HG03460 (cell line): ENCODE measurements at regions not wholly inside any gene's neighbourhood (a gene's known extent, or its start where the extent isn't known, plus 50 kb on each side); places are given as distances from the start of the nearest gene placed in this dataset.

Experiments
- ATAC-seq: cut with Tn5 transposase; IDR thresholded peaks from one replicate; pipeline ENCODE4 v1.9.1; 2021; ENCODE audit not compliant: unreplicated experiment

GRCh38 chr15:94059013-94059587, 172.3 kb upstream of the MCTP2 start:
- ATAC-seq: no peak

GRCh38 chr15:94057305-94057704, 174.1 kb upstream of the MCTP2 start:
- no peak for ATAC-seq

- no peak for ATAC-seq
These were observed 175.0 kb upstream of the MCTP2 start for GRCh38 chr15:94056314-94056713.

GRCh38 chr15:94053626-94054025, 177.7 kb upstream of the MCTP2 start:
- ATAC-seq: no peak

GRCh38 chr15:94052711-94053110, 178.7 kb upstream of the MCTP2 start:
- ATAC-seq: no peak

GRCh38 chr15:94047566-94047965, 183.8 kb upstream of the MCTP2 start:
- no peak for ATAC-seq

- ATAC-seq: no peak
These were observed 189.0 kb upstream of the MCTP2 start for GRCh38 chr15:94042180-94042928.

GRCh38 chr15:94041746-94042145, 189.6 kb upstream of the MCTP2 start:
- ATAC-seq: no peak

GRCh38 chr15:94040541-94041248, 190.7 kb upstream of the MCTP2 start:
- ATAC-seq: no peak

- no peak for ATAC-seq
These were observed 195.2 kb upstream of the MCTP2 start for GRCh38 chr15:94036156-94036555.

- ATAC-seq: no peak
These were observed 197.7 kb upstream of the MCTP2 start for GRCh38 chr15:94033683-94034020.

- ATAC-seq: no peak
These were observed 198.2 kb upstream of the MCTP2 start for GRCh38 chr15:94033014-94033682.

- no peak for ATAC-seq
These were observed 198.8 kb upstream of the MCTP2 start for GRCh38 chr15:94032571-94032970.

- ATAC-seq: no peak
These were observed 200.3 kb upstream of the MCTP2 start for GRCh38 chr15:94031072-94031471.

GRCh38 chr15:94029495-94029894, 201.9 kb upstream of the MCTP2 start:
- ATAC-seq: no peak

GRCh38 chr15:94028809-94029208, 202.6 kb upstream of the MCTP2 start:
- no peak for ATAC-seq

- ATAC-seq: no peak
These were observed 203.2 kb upstream of the MCTP2 start for GRCh38 chr15:94028121-94028520.

GRCh38 chr15:94027581-94027980, 203.8 kb upstream of the MCTP2 start:
- ATAC-seq: no peak

GRCh38 chr15:94026458-94027304, 204.7 kb upstream of the MCTP2 start:
- ATAC-seq: no peak

- no peak for ATAC-seq
These were observed 207.8 kb upstream of the MCTP2 start for GRCh38 chr15:94023531-94023930.
